OCI-LY1 (cell line): ENCODE measurements at regions not wholly inside any gene's neighbourhood (a gene's known extent, or its start where the extent isn't known, plus 50 kb on each side); places are given as distances from the start of the nearest gene placed in this dataset.
"Not testable (repeated sequence)": the region's sequence is repeated elsewhere in the genome, so short reads cannot be mapped to it uniquely, and the experiment has no call there.

ENCODE experiments used
- H2AFZ ChIP-seq: fragments of 200-600 bp; sonication (generic), shearing (Covaris generic); 2 replicates; pipeline ENCODE4 v1.6.0; 2014; ENCODE audit warnings: antibody characterized with exemption, mild to moderate bottlenecking, low read length
- H3F3A ChIP-seq: fragments of 200-600 bp; sonication (generic), shearing (Covaris generic); 2 replicates; pipeline ENCODE4 v1.6.0; 2014; ENCODE audit warnings: mild to moderate bottlenecking, antibody characterized with exemption, low read length, moderate library complexity; ENCODE audit not compliant: insufficient read depth
- H3K27ac ChIP-seq: fragments of 200-600 bp; sonication (generic); 2 replicates; pipeline ENCODE4 v1.5.1; 2014; ENCODE audit warnings: low read length, mixed run types, mild to moderate bottlenecking, low read depth; ENCODE audit not compliant: poor library complexity, severe bottlenecking
- H3K27me3 ChIP-seq: fragments of 200-600 bp; sonication (generic); 2 replicates; pipeline ENCODE4 v1.6.0; 2014; ENCODE audit warnings: antibody characterized with exemption, mild to moderate bottlenecking, low read length, moderate library complexity; ENCODE audit not compliant: insufficient read depth
- H3K36me3 ChIP-seq: fragments of 200-600 bp; sonication (generic); 2 replicates; pipeline ENCODE4 v1.6.1; 2014; ENCODE audit warnings: mild to moderate bottlenecking, antibody characterized with exemption, low read length, moderate library complexity, mixed read lengths; ENCODE audit not compliant: insufficient read depth
- H3K4me1 ChIP-seq: fragments of 200-600 bp; sonication (generic); 2 replicates; pipeline ENCODE4 v1.5.1; 2014; ENCODE audit warnings: mild to moderate bottlenecking, low read length, moderate library complexity; ENCODE audit not compliant: insufficient read depth, severe bottlenecking
- H3K4me2 ChIP-seq: fragments of 200-600 bp; sonication (generic), shearing (Covaris generic); 2 replicates; pipeline ENCODE4 v1.6.1; 2014; ENCODE audit warnings: low read length
- H3K4me3 ChIP-seq: fragments of 200-600 bp; sonication (generic); 2 replicates; pipeline ENCODE4 v1.5.1; 2014; ENCODE audit warnings: low read length, low read depth, mild to moderate bottlenecking, mixed read lengths; ENCODE audit not compliant: poor library complexity, severe bottlenecking
- H3K79me2 ChIP-seq: fragments of 200-600 bp; shearing (Covaris generic); 2 replicates; pipeline ENCODE4 v1.6.1; 2016; ENCODE audit warnings: mixed run types, low read length, mixed read lengths; ENCODE audit not compliant: insufficient read depth
- H3K9ac ChIP-seq: fragments of 200-600 bp; sonication (generic), shearing (Covaris generic); 2 replicates; pipeline ENCODE4 v1.6.1; 2014; ENCODE audit warnings: mild to moderate bottlenecking, low read length, mixed read lengths
- H3K9me2 ChIP-seq: fragments of 200-600 bp; sonication (generic), shearing (Covaris generic); 2 replicates; pipeline ENCODE4 v1.6.1; 2014; ENCODE audit warnings: low read depth, mild to moderate bottlenecking, low read length, mixed read lengths
- H3K9me3 ChIP-seq: fragments of 200-600 bp; shearing (Covaris generic); 2 replicates; pipeline ENCODE4 v1.6.1; 2014; ENCODE audit warnings: low read length, mixed read lengths
- H4K20me1 ChIP-seq: fragments of 200-600 bp; sonication (generic), shearing (Covaris generic); 2 replicates; pipeline ENCODE4 v1.6.0; 2016; ENCODE audit warnings: mild to moderate bottlenecking, low read length; ENCODE audit not compliant: insufficient read depth
- EZH2 ChIP-seq: fragments of 200-600 bp; sonication (generic), shearing (Covaris generic); IDR thresholded peaks from 2 replicates; pipeline ENCODE4 v1.8.0; 2017; ENCODE audit warnings: borderline replicate concordance, mixed run types, mild to moderate bottlenecking, antibody characterized with exemption, low read length, moderate library complexity, mixed read lengths
- TF ChIP-seq, protein P1 (sequence below): fragments of 200-600 bp; sonication (generic), shearing (Covaris generic); IDR thresholded peaks from 2 replicates; pipeline ENCODE4 v1.5.1; 2017; ENCODE audit warnings: mild to moderate bottlenecking, antibody characterized with exemption, low read length, moderate library complexity, mixed read lengths

DNA sequence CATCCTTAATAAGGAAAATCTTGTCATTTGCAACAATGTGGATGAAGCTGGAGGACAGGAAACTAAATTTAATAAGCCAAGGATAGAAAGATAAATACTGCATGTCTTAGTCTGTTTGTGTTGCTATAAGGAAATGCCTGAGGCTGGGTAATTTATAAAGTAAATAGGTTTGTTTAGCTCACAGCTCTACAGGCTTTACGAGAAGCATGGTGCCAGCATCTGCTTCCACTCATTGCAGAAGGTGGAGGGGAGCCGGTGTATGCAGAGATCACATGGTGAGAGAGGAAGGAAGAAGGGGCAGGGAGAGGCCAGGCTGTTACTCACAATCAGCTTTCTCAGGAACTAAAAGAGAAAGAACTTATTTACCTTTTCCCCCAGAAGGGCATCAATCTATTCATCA, 118.9 kb upstream of the SMLR1 start:
- H3K9me3 ChIP-seq, result no peaks in the 10 kb centered on the region
- no peak overlapping the region for H2AFZ ChIP-seq
- no peaks in the 10 kb centered on the region for H3K36me3 ChIP-seq
- no peak for TF ChIP-seq EZH2
- TF ChIP-seq, protein P1, sequence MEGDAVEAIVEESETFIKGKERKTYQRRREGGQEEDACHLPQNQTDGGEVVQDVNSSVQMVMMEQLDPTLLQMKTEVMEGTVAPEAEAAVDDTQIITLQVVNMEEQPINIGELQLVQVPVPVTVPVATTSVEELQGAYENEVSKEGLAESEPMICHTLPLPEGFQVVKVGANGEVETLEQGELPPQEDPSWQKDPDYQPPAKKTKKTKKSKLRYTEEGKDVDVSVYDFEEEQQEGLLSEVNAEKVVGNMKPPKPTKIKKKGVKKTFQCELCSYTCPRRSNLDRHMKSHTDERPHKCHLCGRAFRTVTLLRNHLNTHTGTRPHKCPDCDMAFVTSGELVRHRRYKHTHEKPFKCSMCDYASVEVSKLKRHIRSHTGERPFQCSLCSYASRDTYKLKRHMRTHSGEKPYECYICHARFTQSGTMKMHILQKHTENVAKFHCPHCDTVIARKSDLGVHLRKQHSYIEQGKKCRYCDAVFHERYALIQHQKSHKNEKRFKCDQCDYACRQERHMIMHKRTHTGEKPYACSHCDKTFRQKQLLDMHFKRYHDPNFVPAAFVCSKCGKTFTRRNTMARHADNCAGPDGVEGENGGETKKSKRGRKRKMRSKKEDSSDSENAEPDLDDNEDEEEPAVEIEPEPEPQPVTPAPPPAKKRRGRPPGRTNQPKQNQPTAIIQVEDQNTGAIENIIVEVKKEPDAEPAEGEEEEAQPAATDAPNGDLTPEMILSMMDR, result no peak
- no peaks in the 10 kb centered on the region for H3F3A ChIP-seq
- no peaks in the 10 kb centered on the region for H3K27me3 ChIP-seq
- H3K9me2 ChIP-seq, result no peaks in the 10 kb centered on the region
- no peaks in the 10 kb centered on the region for H3K79me2 ChIP-seq
- H3K4me1 ChIP-seq, result no peaks in the 10 kb centered on the region
- H4K20me1 ChIP-seq, result no peaks in the 10 kb centered on the region
- H3K27ac ChIP-seq, result no peak overlapping the region
- no peak overlapping the region for H3K4me3 ChIP-seq
- H3K9ac ChIP-seq, result no peak overlapping the region
- H3K4me2 ChIP-seq, result no peak overlapping the region

DNA sequence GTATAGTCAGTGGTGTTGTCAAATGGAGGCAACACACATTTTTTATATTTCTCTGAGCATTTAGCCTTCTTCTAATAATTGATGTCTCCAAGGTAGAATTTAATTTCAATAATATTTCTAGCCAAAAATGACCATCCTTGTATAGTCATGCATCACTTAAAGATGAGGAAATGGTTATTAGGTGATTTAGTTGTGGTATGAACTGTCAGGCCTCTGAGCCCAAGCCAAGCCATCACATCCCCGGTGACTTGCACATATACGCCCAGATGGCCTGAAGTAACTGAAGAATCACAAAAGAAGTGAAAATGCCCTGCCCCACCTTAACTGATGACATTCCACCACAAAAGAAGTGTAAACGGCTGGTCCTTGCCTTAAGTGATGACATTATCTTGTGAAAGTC, 115.6 kb upstream of the SMLR1 start:
- H2AFZ ChIP-seq, H3K4me2 ChIP-seq, H3K79me2 ChIP-seq, H4K20me1 ChIP-seq, H3K9me3 ChIP-seq, H3K27ac ChIP-seq, H3K9me2 ChIP-seq, H3K27me3 ChIP-seq, H3K4me1 ChIP-seq, H3K9ac ChIP-seq, H3F3A ChIP-seq, H3K36me3 ChIP-seq, H3K4me3 ChIP-seq: not testable (repeated sequence)

DNA sequence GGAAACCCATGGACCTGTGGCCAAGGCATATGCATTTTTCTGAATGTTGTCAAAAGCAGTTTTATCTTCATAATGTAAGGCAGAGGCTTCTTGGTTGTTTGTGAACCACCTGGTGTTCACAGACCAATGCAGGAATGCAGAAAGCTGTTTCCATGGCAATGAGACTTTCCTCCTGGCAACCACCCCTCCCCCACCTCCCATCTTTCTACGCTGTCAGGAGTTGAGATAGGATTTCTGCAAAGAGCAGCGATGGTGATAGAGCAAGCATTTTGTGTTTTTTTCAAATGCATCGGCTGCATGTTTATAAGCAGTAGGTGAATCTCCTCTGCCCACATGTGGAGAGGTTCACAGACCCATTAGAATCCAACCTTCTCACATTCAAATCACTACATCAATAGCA, 114.1 kb upstream of the SMLR1 start:
- no peaks in the 10 kb centered on the region for H3K9me2 ChIP-seq
- H3K27ac ChIP-seq, result no peak overlapping the region
- H3F3A ChIP-seq, result no peaks in the 10 kb centered on the region
- no peaks in the 10 kb centered on the region for H3K9me3 ChIP-seq
- no peak overlapping the region for H3K9ac ChIP-seq
- H3K4me2 ChIP-seq, result no peak overlapping the region
- no peaks in the 10 kb centered on the region for H3K4me1 ChIP-seq
- H2AFZ ChIP-seq, result no peak overlapping the region
- H3K4me3 ChIP-seq, result no peak overlapping the region
- H4K20me1 ChIP-seq, result no peaks in the 10 kb centered on the region
- H3K79me2 ChIP-seq, result no peaks in the 10 kb centered on the region
- no peaks in the 10 kb centered on the region for H3K36me3 ChIP-seq
- no peaks in the 10 kb centered on the region for H3K27me3 ChIP-seq
- TF ChIP-seq EZH2, result no peak
- TF ChIP-seq, protein P1, result no peak

DNA sequence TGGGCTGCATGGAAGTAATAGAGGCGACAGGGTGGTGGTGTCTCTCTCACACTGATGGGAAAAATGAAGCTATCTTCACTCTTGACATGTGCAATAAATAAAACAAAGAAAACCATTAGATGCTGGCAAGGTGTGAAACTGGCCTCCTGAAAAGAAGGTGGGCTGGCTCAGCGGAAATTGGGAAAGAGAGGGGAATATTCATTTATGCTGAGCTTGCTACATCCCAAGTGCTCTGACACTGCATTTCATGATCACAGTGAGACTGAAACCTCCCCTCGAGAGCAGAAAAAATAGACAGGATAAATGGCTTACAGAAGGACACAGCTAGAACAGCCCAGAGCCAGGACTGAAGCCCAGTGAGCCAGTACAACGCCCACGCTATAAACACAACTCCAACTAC, 112.1 kb upstream of the SMLR1 start:
- no peak overlapping the region for H3K4me2 ChIP-seq
- H3K27me3 ChIP-seq, result no peaks in the 10 kb centered on the region
- no peaks in the 10 kb centered on the region for H3K36me3 ChIP-seq
- H2AFZ ChIP-seq, result no peak overlapping the region
- H3K9me3 ChIP-seq, result no peaks in the 10 kb centered on the region
- H4K20me1 ChIP-seq, result no peaks in the 10 kb centered on the region
- no peak overlapping the region for H3K4me3 ChIP-seq
- TF ChIP-seq, protein P1, result no peak
- TF ChIP-seq EZH2, result no peak
- H3K4me1 ChIP-seq, result no peaks in the 10 kb centered on the region
- no peaks in the 10 kb centered on the region for H3K79me2 ChIP-seq
- no peak overlapping the region for H3K27ac ChIP-seq
- no peaks in the 10 kb centered on the region for H3K9me2 ChIP-seq
- H3F3A ChIP-seq, result no peaks in the 10 kb centered on the region
- H3K9ac ChIP-seq, result no peak overlapping the region
